Panc1 (cell line): ENCODE measurements at regions not wholly inside any gene's neighbourhood (a gene's known extent, or its start where the extent isn't known, plus 50 kb on each side); places are given as distances from the start of the nearest gene placed in this dataset.

Experiments used
- ATAC-seq: fragments of 200-7000 bp; cut with Tn5 transposase; 2 replicates; pipeline ENCODE4 v1.9.1; 2020; ENCODE audit warnings: mild to moderate bottlenecking, moderate library complexity
- BruUV-seq: library from RNA; stranded (reverse); fragments of 400-500 nt; replicated peaks from 2 replicates; lab custom pipeline; 2021; lab: Mats Ljungman, UMichigan
- CTCF ChIA-PET: fragments of 300-600 bp; sonication (Branson Sonifier 250); formaldehyde crosslinking; loops from one replicate; lab custom pipeline; 2022; ENCODE audit warnings: antibody characterized with exemption; lab: Charles Lee
- POLR2A ChIA-PET: fragments of 300-600 bp; sonication (Branson Sonifier 250); formaldehyde crosslinking; loops from one replicate; lab custom pipeline; 2022; ENCODE audit warnings: antibody characterized with exemption; lab: Charles Lee
- DNase-seq: peaks from one replicate; pipeline ENCODE4 v3.0.0-alpha.2; 2010; ENCODE audit warnings: low read depth, low spot score
- H3K27ac ChIP-seq: 2 replicates; pipeline ENCODE4 v1.5.1; 2011; ENCODE audit warnings: mild to moderate bottlenecking, low read length, inconsistent platforms
- H3K27me3 ChIP-seq: fragments of 200-500 bp; sonication (Bioruptor generic); 2 replicates; pipeline ENCODE4 v1.6.0; 2014; ENCODE audit warnings: low read length, inconsistent platforms; ENCODE audit not compliant: control insufficient read depth, insufficient read depth
- H3K36me3 ChIP-seq: fragments of 200-500 bp; sonication (Bioruptor generic); 2 replicates; pipeline ENCODE4 v1.5.1; 2014; ENCODE audit warnings: inconsistent platforms, mild to moderate bottlenecking, low read length, moderate library complexity; ENCODE audit not compliant: control insufficient read depth, insufficient read depth
- H3K4me1 ChIP-seq: 2 replicates; pipeline ENCODE4 v1.5.1; 2011; ENCODE audit warnings: inconsistent platforms, mild to moderate bottlenecking, low read length, moderate library complexity; ENCODE audit not compliant: control insufficient read depth, insufficient read depth
- H3K4me3 ChIP-seq, 2 experiments: 2 replicates each; pipeline ENCODE4 v1.5.1; 2011 to 2012; ENCODE audit warnings: low read depth in 2 of 2, low read length in 2 of 2, mild to moderate bottlenecking in 2 of 2, inconsistent platforms in 1 of 2, moderate library complexity in 1 of 2
- H3K9me3 ChIP-seq: fragments of 200-500 bp; sonication (Bioruptor generic); 2 replicates; pipeline ENCODE4 v1.5.1; 2014; ENCODE audit warnings: low read depth, mild to moderate bottlenecking, inconsistent platforms, low read length, moderate library complexity; ENCODE audit not compliant: control insufficient read depth, insufficient read depth
- POLR2AphosphoS5 ChIP-seq: IDR thresholded peaks from 2 replicates; pipeline ENCODE4 v1.6.1; 2012; ENCODE audit warnings: mild to moderate bottlenecking, low read depth, low read length, moderate library complexity
- SIN3A ChIP-seq: IDR thresholded peaks from 2 replicates; pipeline ENCODE4 v1.6.1; 2012; ENCODE audit warnings: low read depth, mild to moderate bottlenecking, low read length, moderate library complexity, borderline replicate concordance; ENCODE audit not compliant: insufficient read depth
- TCF7L2 ChIP-seq: IDR thresholded peaks from 2 replicates; pipeline ENCODE4 v1.6.1; 2011; ENCODE audit warnings: mild to moderate bottlenecking, low read depth, low read length, inconsistent platforms
- in situ Hi-C: cut with HindIII; loops from 2 replicates; pipeline ENCODE4 v1.10.0; 2016; ENCODE audit warnings: low sequenced_read_pairs, low pct_unique_long_range_greater_than_20kb
- intact Hi-C: fragments of 100-400 bp; cut with micrococcal nuclease; formaldehyde crosslinking; loops from one replicate; pipeline ENCODE4 v1.10.0; 2022; ENCODE audit not compliant: unreplicated experiment
- TF ChIP-seq, protein P1 (sequence below): fragments of 450-650 bp; IDR thresholded peaks from 2 replicates; pipeline ENCODE4 v1.5.1; 2017; ENCODE audit warnings: mild to moderate bottlenecking
- TF ChIP-seq, protein P2 (sequence below), 2 experiments: IDR thresholded peaks; 2 replicates each; pipeline ENCODE4 v1.6.1; 2011 to 2012; ENCODE audit warnings: low read depth in 2 of 2, control low read depth in 1 of 2, low read length in 1 of 2, mild to moderate bottlenecking in 1 of 2, moderate library complexity in 1 of 2; ENCODE audit not compliant: insufficient read depth in 1 of 2

DNA sequence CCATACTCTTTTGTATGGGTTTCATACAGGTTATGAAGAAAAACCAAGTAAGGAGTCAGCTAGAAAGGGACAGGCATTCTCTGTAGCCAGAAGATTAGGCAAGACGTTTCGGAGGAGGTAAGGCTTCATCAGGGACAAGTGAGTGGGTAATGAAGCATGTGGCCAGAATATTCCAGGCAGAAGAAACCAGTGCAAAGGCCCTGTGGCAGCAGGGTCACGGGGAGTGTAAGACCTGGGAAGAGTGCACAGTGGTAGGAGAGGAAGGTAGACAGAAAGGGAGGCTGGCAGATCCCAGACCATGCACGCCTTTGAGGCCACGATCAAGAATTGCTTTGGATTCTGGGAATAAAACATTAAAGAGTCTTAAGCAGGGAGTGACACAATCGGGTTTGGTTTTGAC is 177.6 kb downstream of the MIAT start:
- CTCF ChIA-PET = no interaction called here
- BruUV-seq = no TSS peak
- no peak overlapping the region for H3K4me3 ChIP-seq

DNA sequence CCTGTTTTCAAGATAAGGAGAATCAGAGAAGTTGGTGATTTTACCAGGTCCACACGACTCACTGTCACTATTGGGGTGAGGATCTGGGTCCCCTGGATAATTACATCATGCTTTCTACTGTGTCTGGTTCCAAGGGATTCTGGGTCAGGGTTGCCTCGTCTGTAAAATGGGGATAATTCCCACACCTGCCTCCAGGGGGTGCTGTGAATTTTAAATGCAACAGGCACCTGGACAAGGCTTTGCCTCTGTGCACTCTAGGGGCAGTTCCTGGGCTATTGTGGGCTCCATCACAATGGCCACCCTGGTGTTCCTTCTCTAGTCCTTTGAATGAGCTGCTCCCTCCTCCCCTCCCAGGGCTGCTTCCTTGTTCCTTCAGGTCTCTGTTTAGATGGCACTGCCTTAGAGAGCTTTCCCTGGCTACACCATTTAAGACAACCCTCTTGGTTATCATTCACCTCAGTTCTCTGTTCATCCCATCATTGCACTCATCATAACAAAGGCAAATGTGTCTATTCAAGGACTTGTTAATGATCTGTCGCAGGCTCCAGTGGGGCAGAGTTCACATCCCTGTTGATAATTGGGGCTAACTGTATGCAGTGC is 178.6 kb downstream of the MIAT start:
- DNase-seq (peak; percentile 15), ATAC-seq (peak; percentile 66; the same call in 1 of the 2 replicates)
- POLR2A ChIA-PET = no interaction called here
- no peaks in the 10 kb centered on the region for H3K27me3 ChIP-seq
- CTCF ChIA-PET = no interaction called here
- H3K36me3 ChIP-seq = no peaks in the 10 kb centered on the region
- no peaks in the 10 kb centered on the region for H3K9me3 ChIP-seq
- intact Hi-C loops = no loop called here
- no TSS peak for BruUV-seq
- H3K4me1 ChIP-seq = no peaks in the 10 kb centered on the region
- H3K4me3 ChIP-seq = no peak overlapping the region
- no peak overlapping the region for H3K27ac ChIP-seq
- in situ Hi-C loops = no loop called here
- TF ChIP-seq POLR2AphosphoS5 = no peak
- TF ChIP-seq, protein P1, sequence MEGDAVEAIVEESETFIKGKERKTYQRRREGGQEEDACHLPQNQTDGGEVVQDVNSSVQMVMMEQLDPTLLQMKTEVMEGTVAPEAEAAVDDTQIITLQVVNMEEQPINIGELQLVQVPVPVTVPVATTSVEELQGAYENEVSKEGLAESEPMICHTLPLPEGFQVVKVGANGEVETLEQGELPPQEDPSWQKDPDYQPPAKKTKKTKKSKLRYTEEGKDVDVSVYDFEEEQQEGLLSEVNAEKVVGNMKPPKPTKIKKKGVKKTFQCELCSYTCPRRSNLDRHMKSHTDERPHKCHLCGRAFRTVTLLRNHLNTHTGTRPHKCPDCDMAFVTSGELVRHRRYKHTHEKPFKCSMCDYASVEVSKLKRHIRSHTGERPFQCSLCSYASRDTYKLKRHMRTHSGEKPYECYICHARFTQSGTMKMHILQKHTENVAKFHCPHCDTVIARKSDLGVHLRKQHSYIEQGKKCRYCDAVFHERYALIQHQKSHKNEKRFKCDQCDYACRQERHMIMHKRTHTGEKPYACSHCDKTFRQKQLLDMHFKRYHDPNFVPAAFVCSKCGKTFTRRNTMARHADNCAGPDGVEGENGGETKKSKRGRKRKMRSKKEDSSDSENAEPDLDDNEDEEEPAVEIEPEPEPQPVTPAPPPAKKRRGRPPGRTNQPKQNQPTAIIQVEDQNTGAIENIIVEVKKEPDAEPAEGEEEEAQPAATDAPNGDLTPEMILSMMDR = peak; percentile 76

More for the DNA sequence above, 177.6 kb downstream of the MIAT start:
- POLR2A ChIA-PET = no interaction called here
- no peak for ATAC-seq
- in situ Hi-C loops (no loop called here), intact Hi-C loops (no loop called here)
- Histone ChIP-seq H3K9me3 (no peaks in the 10 kb centered on the region), H3K27me3 (no peaks in the 10 kb centered on the region), H3K4me1 (no peaks in the 10 kb centered on the region), H3K27ac (no peak overlapping the region), H3K36me3 (no peaks in the 10 kb centered on the region)
- TF ChIP-seq, protein P2, sequence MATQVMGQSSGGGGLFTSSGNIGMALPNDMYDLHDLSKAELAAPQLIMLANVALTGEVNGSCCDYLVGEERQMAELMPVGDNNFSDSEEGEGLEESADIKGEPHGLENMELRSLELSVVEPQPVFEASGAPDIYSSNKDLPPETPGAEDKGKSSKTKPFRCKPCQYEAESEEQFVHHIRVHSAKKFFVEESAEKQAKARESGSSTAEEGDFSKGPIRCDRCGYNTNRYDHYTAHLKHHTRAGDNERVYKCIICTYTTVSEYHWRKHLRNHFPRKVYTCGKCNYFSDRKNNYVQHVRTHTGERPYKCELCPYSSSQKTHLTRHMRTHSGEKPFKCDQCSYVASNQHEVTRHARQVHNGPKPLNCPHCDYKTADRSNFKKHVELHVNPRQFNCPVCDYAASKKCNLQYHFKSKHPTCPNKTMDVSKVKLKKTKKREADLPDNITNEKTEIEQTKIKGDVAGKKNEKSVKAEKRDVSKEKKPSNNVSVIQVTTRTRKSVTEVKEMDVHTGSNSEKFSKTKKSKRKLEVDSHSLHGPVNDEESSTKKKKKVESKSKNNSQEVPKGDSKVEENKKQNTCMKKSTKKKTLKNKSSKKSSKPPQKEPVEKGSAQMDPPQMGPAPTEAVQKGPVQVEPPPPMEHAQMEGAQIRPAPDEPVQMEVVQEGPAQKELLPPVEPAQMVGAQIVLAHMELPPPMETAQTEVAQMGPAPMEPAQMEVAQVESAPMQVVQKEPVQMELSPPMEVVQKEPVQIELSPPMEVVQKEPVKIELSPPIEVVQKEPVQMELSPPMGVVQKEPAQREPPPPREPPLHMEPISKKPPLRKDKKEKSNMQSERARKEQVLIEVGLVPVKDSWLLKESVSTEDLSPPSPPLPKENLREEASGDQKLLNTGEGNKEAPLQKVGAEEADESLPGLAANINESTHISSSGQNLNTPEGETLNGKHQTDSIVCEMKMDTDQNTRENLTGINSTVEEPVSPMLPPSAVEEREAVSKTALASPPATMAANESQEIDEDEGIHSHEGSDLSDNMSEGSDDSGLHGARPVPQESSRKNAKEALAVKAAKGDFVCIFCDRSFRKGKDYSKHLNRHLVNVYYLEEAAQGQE (IDR thresholded peaks at IDR 0.05; ENCODE audit: insufficient read depth in 1 of 2, low read depth in 2 of 2, low read length in 1 of 2) = no peak
- TF ChIP-seq, protein P1 = no peak
- TF ChIP-seq TCF7L2 (no peak), POLR2AphosphoS5 (no peak), SIN3A (no peak)
- no peak for DNase-seq
